Ovary (tissue), 3 donors: ENCODE measurements at regions not wholly inside any gene's neighbourhood (a gene's known extent, or its start where the extent isn't known, plus 50 kb on each side); places are given as distances from the start of the nearest gene placed in this dataset.

Experiments
- EP300 ChIP-seq: sonication (generic); formaldehyde crosslinking; IDR thresholded peaks from one replicate; pipeline ENCODE4 v1.6.1; 2017; ENCODE audit warnings: antibody characterized with exemption
- POLR2A ChIP-seq: fragments of 450-650 bp; IDR thresholded peaks from one replicate; pipeline ENCODE4 v1.6.1; 2017; ENCODE audit warnings: antibody characterized with exemption, mild to moderate bottlenecking, moderate library complexity
- TF ChIP-seq, protein P1 (sequence below), 3 donors: fragments of 450-650 bp in 2 of 3; fragments of 200-600 bp in 1 of 3; IDR thresholded peaks; one replicate each; pipeline versions ENCODE4 v1.5.1 to v1.8.0; 2016 to 2022; ENCODE audit warnings: antibody characterized with exemption in 3 of 3, mild to moderate bottlenecking in 1 of 3
- donor health status: DM: no; HTN: no; CAD: no.

DNA sequence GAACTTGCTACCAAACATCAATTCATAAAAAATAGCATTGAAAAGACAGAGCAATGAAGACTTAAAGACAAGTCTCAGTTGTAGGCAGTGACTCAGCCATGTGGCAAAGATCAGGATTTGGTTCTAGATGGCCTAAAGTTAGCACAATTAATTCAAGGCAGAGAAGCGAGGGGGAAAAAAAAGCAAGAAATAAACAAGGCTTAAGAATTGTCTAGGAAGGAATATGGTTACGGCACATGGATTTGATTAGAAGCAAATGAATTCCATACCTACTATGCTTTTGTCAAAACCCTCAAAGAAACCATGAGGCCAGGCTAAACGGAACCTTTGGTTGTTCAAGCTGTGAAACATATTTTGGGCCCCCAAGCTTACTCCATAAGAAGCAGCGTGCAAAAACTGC is 362.2 kb upstream of the KCNH7 start:
- TF ChIP-seq, protein P1, sequence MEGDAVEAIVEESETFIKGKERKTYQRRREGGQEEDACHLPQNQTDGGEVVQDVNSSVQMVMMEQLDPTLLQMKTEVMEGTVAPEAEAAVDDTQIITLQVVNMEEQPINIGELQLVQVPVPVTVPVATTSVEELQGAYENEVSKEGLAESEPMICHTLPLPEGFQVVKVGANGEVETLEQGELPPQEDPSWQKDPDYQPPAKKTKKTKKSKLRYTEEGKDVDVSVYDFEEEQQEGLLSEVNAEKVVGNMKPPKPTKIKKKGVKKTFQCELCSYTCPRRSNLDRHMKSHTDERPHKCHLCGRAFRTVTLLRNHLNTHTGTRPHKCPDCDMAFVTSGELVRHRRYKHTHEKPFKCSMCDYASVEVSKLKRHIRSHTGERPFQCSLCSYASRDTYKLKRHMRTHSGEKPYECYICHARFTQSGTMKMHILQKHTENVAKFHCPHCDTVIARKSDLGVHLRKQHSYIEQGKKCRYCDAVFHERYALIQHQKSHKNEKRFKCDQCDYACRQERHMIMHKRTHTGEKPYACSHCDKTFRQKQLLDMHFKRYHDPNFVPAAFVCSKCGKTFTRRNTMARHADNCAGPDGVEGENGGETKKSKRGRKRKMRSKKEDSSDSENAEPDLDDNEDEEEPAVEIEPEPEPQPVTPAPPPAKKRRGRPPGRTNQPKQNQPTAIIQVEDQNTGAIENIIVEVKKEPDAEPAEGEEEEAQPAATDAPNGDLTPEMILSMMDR (IDR thresholded peaks at IDR 0.05), result no peak
- no peak for TF ChIP-seq POLR2A
- TF ChIP-seq EP300, result no peak
